ENCODE measurements at regions not wholly inside any gene's neighbourhood (a gene's known extent, or its start where the extent isn't known, plus 50 kb on each side); places are given as distances from the start of the nearest gene placed in this dataset.

DNA sequence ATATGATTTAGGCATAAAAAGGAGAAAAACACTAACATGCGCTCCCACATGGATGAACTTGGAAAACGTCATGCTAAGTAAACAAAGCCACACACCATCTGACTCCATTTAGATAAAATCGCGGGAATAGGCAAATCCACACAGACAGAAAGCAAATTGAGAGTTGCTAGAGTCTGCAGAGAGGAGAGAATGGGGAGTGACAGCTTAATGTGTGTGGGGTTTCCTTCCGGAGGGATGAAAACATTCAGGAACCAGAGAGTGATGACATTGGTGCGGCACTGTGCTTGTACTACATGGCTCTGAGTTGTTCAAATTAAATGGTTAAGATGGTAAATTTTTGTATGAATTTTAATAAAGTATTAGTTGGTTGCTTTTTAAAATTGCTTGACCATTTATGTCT is 482.9 kb upstream of the AKR1E2 start:
- no peak for DNase-seq (ENCODE audit: low read depth)

GRCh38 chr10:4338768-4339167 is 487.2 kb upstream of the AKR1E2 start:
- no peak for DNase-seq (ENCODE audit: low read depth)

DNA sequence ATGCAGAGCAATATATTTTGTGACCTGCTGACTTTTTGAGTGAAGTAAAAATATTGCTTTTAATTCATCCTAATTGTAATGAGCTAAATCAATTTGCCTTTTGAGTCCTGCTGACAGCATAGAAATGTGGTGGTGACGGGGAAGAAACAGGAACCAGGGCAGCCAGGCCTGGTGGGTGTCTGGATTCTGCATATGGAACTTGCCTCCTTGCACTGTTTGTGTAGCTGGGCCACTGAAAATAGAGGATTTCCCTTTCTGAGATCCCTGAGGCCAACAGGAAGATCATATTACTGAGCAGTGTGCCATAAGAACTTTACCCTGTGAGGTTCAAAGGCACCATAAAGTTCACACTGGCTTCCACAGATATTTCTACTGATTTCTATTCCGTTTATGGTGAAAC is 488.4 kb upstream of the AKR1E2 start:
- DNase-seq (ENCODE audit: low read depth): no peak

- DNase-seq (ENCODE audit: low read depth): no peak
Measured at GRCh38 chr10:4334871-4335270, 491.1 kb upstream of the AKR1E2 start.

DNA sequence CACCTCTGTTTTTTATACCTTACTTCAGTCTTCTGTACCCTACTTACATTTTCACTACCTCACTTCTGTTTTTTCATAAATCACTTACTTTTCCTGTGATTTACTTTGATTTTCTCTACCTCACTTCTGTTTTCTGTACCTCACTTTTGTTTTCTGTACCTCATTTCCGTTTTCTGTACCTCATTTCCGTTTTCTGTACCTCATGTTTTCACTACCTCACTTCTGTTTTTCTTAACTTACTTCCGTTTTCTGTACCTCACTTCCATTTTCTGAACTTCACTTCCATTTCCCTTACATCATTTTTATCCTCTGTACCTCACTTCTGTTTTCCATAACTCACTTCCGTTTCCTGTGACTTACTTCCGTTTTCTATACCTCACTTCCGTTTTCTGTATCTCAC is 492.0 kb upstream of the AKR1E2 start:
- DNase-seq (ENCODE audit: low read depth): no peak

GRCh38 chr10:4333459-4333894 is 492.5 kb upstream of the AKR1E2 start:
- no peak for DNase-seq (ENCODE audit: low read depth)

DNA sequence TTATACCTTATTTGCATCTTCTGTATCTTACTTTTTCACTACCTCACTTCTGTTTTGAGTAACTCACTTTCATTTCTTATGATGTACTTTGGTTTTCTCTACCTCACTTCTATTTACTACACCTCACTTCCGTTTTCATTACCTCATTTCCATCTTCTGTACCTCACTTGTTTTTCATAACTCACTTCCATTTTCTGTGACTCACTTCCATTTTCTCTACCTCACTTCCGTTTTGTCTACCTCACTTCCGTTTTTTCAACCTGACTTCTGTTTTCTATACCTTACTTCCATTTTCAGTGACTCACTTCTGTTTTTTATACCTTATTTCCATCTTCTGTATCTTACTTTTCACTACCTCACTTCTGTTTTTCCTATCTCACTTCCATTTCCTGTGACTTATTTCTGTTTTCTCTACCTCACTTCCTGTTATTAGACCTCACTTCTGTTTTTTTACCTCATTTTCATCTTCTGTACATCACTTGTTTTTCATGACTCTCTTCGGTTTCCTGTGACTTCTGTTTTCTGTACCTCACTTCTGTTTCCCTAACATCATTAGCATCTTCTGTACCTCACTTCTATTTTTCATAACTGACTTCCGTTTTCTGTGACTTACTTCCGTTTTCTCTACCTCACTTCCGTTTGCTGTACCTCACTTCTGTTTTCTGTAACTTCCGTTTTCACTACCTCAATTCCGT is 493.1 kb upstream of the AKR1E2 start:
- DNase-seq (ENCODE audit: low read depth): no peak

DNA sequence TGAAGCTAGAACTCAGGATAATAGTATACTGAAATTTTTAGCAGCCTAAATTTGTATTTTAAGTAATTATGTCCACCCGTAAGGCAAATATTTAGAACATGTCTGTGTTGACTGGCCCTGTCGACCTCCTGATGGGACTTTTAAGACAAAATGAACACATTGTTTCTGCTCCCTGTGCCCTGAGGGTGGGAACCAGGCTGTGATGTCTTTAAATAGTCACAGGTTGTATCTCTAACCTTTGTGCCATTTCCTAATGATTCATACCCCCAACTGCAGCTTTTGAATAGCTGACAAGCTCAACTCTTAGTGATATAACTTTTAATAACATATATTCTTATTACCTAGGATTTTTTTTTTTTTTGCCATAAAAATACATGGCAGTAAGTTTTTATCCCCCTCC is 494.9 kb upstream of the AKR1E2 start:
- DNase-seq (ENCODE audit: low read depth): peak; percentile 49

GRCh38 chr10:4330636-4331035 is 495.4 kb upstream of the AKR1E2 start:
- no peak for DNase-seq (ENCODE audit: low read depth)

DNA sequence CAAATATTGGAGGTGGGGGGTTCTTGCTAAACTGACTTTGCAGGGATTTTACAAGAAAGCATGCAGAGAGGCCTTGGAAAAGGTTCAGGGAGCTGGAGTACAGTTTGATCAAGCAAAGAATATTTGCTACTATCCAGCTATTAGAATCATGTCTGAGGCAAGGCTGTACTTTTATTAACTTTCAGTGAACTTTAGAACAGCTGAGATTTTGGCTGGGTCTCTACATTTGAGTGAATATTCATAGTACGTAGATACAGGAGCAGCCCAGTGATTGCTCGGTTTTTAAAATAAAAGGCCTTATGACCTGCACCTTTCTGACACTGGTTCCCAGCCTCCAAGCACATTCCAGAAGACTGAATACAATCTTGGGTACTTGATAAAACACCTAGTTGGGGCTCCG is 496.8 kb upstream of the AKR1E2 start:
- no peak for DNase-seq (ENCODE audit: low read depth)

DNA sequence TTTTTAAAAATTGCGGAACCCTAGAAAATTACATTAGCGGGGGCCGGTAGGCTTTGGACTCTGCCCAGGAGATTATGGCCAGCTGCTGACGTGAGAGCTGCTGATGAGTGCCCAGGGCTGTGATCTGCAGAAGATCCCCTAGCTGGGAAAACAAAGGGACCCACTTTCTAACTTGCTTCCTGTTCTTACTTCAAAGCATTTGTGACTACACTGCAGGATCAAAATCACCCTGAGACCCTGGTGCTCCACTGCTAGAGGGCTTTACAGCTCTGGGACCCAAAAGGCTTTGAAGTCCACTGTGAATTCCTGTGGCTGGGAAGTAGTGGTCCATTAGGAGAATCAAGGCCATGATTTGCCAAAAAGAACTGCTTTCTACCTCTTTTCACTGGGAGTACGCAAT is 499.4 kb upstream of the AKR1E2 start:
- no peak for DNase-seq (ENCODE audit: low read depth)

DNA sequence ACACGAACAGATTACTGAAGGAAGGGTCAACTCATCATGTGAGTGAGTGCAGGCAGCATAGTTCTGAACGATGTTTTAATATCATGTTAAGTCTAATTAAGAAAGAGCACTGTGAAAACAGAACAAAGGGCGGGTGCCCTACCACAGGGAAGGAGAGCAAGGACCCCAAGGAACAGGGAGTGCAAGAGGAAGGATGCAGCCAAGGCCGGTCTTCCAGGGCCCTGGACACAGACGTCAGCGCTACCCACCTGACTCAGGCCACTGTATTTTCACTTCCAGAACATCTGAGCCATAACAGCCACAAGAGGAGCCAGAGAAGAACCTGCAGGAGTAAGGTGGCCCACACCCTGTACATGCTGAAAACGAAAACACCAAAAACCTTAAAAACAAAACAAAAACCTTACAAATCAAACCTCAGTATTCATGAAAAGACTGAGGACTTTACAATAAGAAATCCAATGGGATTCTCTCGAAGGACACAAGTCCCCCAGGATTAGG is 506.1 kb upstream of the AKR1E2 start:
- no peak for DNase-seq (ENCODE audit: low read depth)

DNA sequence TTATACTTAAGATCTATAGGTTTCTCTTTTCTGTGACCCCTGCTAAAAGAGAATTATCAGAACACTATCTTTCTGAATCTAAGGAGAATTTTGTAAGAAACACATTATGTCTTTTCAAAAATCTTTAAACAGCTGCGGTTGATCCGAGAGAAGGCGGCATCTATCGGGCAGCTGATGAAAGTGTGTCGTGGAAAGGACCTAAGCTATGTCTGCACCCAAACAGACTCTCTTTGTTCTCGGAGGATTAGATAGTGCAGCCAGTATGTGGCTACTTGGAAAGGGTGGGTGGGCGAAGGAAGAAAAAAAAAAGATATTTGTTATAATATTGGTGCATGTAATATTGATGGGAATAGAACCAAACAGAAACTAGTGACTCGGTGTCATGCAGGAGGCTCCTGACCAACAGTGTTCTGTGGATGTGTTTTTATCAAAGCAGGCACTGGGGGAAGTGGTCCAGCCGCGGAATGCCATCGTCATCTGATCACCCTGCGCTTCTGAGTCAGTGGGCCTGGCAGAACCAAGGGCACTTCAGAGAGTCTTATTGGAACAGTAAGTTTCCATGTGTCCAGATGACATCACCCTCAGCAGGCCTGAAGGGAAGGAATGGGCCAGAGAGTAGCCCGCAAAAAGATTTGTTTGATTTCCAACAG is 509.7 kb upstream of the AKR1E2 start:
- peak; percentile 25 for DNase-seq (ENCODE audit: low read depth)

DNA sequence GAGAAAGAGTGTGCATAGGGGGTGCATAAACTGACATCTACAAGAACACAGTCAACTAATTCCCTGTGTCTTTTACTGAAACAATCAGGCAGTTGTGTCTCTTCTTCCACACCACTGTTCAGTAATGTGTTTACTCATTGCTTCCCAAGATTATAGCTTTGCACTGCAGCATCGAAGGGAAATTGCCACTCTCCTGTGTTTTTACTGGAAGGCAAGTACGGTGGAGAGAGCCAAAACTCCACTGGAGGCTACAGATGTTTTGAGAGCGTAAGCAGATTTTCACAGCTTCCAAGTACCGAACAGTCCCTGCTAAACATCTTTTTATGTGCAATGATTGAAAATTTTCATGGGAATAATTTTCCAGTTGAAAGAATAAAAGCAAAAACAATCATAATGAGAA is 510.5 kb upstream of the AKR1E2 start:
- no peak for DNase-seq (ENCODE audit: low read depth)

DNA sequence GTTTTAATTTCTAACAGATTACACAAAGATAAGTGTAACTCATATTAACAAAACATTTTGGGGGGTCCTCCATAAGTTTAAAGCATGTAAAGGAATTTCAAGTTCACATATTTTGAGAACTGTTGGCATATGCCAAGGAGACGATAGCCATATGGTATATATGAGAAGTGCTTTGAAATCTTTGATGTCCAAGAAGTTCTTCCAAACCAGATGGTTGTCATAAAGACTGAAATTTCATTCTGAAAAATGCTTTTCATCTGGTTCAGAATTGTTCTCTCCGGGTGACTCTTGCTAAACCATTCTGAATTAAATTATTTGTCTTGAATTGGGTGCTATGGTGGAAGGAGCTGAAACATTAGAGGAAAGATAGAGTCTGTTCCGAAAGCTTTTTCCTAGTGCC is 513.0 kb upstream of the AKR1E2 start:
- no peak for DNase-seq (ENCODE audit: low read depth)

- DNase-seq (ENCODE audit: low read depth): no peak
Measured at GRCh38 chr10:4312051-4312835, 513.8 kb upstream of the AKR1E2 start.

- no peak for DNase-seq (ENCODE audit: low read depth)
Measured at GRCh38 chr10:4310172-4310571, 515.8 kb upstream of the AKR1E2 start.

- no peak for DNase-seq (ENCODE audit: low read depth)
Measured at GRCh38 chr10:4307910-4308309, 518.1 kb upstream of the AKR1E2 start.

- DNase-seq (ENCODE audit: low read depth): no peak
Measured at GRCh38 chr10:4306871-4307270, 519.1 kb upstream of the AKR1E2 start.

- no peak for DNase-seq (ENCODE audit: low read depth)
Measured at GRCh38 chr10:4303045-4303444, 518.0 kb upstream of the KLF6 start.

DNA sequence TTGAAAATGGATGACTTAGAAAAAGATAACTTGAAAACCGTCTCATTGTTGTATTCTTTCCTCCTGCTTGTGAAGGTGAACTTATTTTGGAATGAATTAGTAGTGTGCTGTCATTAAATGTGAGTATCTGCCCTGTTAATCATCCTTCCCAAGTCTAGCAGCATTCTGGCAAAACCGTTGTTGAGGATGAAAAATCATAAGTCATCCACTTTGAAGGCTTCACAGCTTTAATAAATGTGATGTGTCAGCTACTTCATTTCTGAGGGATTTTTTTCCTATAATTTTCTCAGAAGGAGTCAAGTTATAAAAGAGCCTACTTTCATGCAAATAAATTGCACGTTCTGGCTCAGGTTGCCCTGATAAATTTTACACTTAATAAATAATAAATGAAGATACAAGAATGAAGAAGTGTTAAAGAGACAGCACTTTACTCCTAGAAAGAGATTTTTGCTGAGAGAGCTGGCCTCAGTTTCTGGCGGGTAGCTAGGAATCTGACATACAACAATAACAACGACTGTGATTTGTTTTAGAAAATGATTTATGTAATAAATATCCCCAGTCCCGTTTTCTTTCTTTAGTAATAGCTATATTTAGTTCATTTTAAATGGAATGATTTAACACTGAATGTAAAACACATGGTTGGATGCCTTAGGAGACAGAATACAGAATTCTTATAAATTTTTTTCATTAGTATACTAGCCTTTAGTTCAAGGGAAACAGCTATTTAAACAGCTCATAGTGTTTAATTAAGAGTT is 516.5 kb upstream of the KLF6 start:
- no peak for DNase-seq (ENCODE audit: low read depth)

GRCh38 chr10:4296161-4296560 is 511.2 kb upstream of the KLF6 start:
- DNase-seq (ENCODE audit: low read depth): no peak

Data from EH (cell line).